ENCODE measurements at regions not wholly inside any gene's neighbourhood (a gene's known extent, or its start where the extent isn't known, plus 50 kb on each side); places are given as distances from the start of the nearest gene placed in this dataset.

- intact Hi-C loops (cut with DNase I; ENCODE audit: low total_unique reads), result no loop called here
- 72 to 82% methylated on average over 9 of the region's 9 CpGs for WGBS, 2 donors
Measured at GRCh38 chr12:115740586-115741155, 536.8 kb downstream of the MED13L start.

DNA sequence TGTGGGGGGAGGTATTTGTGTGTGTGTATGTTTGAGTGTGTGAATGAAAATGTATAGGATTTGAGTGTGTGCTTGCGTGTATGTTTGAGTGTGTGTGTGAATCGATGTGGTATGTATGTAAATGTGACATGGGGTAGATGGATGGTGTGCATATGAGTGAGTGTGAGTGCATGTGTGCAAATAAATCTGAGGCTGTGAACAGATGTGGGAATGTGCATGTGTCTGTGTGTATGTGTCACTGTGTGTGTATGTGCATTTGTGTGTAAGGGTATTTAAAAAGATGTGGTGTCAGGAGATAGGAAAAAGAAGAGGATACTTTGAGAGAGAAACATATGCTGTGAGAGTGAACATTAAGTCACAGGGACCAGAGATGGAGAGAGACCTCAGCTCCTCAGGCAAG is 539.6 kb downstream of the MED13L start:
- WGBS, 2 donors, result 85 to 90% methylated on average over 2 of the region's 2 CpGs
- no peak for TF ChIP-seq POLR2A (IDR thresholded peaks at IDR 0.05)
- TF ChIP-seq, protein P1, sequence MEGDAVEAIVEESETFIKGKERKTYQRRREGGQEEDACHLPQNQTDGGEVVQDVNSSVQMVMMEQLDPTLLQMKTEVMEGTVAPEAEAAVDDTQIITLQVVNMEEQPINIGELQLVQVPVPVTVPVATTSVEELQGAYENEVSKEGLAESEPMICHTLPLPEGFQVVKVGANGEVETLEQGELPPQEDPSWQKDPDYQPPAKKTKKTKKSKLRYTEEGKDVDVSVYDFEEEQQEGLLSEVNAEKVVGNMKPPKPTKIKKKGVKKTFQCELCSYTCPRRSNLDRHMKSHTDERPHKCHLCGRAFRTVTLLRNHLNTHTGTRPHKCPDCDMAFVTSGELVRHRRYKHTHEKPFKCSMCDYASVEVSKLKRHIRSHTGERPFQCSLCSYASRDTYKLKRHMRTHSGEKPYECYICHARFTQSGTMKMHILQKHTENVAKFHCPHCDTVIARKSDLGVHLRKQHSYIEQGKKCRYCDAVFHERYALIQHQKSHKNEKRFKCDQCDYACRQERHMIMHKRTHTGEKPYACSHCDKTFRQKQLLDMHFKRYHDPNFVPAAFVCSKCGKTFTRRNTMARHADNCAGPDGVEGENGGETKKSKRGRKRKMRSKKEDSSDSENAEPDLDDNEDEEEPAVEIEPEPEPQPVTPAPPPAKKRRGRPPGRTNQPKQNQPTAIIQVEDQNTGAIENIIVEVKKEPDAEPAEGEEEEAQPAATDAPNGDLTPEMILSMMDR (IDR thresholded peaks at IDR 0.05), result no peak
- H3K4me3 ChIP-seq (ENCODE audit: low read depth, poor library complexity, severe bottlenecking), result no peak overlapping the region
- intact Hi-C loops (cut with DNase I; ENCODE audit: low total_unique reads), result no loop called here
- DNase-seq (ENCODE audit: low spot score in 2 of 2), result no peak

More at GRCh38 chr12:115740586-115741155, 536.8 kb downstream of the MED13L start:
- TF ChIP-seq POLR2A (IDR thresholded peaks at IDR 0.05), result no peak
- TF ChIP-seq, protein P1 (IDR thresholded peaks at IDR 0.05), result no peak
- H3K4me3 ChIP-seq (ENCODE audit: low read depth, poor library complexity, severe bottlenecking), result no peak overlapping the region
- DNase-seq (ENCODE audit: low spot score in 2 of 2), result no peak

- no peak overlapping the region for H3K4me3 ChIP-seq (ENCODE audit: low read depth, poor library complexity, severe bottlenecking)
- TF ChIP-seq, protein P1 (IDR thresholded peaks at IDR 0.05), result no peak
- no peak for TF ChIP-seq POLR2A (IDR thresholded peaks at IDR 0.05)
- WGBS, 2 donors, result 96 to 97% methylated on average over 3 of the region's 3 CpGs
- intact Hi-C loops (cut with DNase I; ENCODE audit: low total_unique reads), result no loop called here
- no peak for DNase-seq (ENCODE audit: low spot score in 2 of 2)
Measured at GRCh38 chr12:115736360-115736759, 541.1 kb downstream of the MED13L start.

- intact Hi-C loops (cut with DNase I; ENCODE audit: low total_unique reads), result no loop called here
Measured at GRCh38 chr12:115730975-115731541, 546.4 kb downstream of the MED13L start.

DNA sequence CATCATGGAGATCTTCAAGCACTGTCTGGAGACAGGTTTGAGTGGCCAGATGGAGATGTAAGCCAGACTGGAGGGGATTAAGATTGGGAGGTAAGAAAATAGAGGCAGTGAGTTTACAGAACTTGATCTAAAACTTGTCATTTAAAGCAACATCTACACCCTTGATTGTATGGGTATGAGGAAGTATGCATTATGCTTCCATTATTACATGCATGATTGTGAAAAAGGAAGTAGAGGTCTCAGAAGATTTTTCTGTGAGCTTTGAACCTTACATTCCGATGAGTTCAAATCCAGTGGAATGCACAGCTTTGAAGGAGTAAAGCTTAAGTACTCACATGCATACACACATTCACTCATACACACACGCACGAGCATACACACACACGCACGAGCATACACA is 550.8 kb downstream of the MED13L start:
- 75 to 77% methylated on average over 5 of the region's 5 CpGs for WGBS, 2 donors
- intact Hi-C loops (cut with DNase I; ENCODE audit: low total_unique reads), result no loop called here
- DNase-seq (ENCODE audit: low spot score in 2 of 2), result no peak
- H3K4me3 ChIP-seq (ENCODE audit: low read depth, poor library complexity, severe bottlenecking), result no peak overlapping the region
- TF ChIP-seq, protein P1 (IDR thresholded peaks at IDR 0.05), result no peak
- no peak for TF ChIP-seq POLR2A (IDR thresholded peaks at IDR 0.05)

More at GRCh38 chr12:115730975-115731541, 546.4 kb downstream of the MED13L start:
- 63 to 70% methylated on average over 4 of the region's 4 CpGs for WGBS, 2 donors
- H3K4me3 ChIP-seq (ENCODE audit: low read depth, poor library complexity, severe bottlenecking), result no peak overlapping the region
- no peak for DNase-seq (ENCODE audit: low spot score in 2 of 2)
- no peak for TF ChIP-seq POLR2A (IDR thresholded peaks at IDR 0.05)
- TF ChIP-seq, protein P1 (IDR thresholded peaks at IDR 0.05), result no peak

DNA sequence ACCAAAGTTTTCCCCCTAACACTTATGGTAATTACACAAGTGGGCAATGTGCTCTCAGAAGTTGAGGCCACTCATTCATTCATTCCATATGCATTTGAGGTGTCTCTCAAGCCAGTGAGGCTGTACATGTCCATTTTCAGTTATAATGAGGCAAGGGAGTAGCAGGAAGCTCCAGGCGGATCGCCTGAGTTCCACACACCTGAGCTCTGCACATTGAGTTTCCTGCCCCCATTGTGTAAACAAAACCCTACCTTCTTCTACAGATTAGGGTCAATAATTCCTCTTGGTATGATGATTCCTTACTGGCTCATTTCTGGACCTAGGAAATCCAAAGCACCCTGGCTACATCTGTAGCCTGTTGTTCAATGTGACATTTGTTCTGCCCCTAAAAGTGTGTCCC is 555.3 kb downstream of the MED13L start:
- intact Hi-C loops (cut with DNase I; ENCODE audit: low total_unique reads), result no loop called here
- TF ChIP-seq, protein P1 (IDR thresholded peaks at IDR 0.05), result no peak
- TF ChIP-seq POLR2A (IDR thresholded peaks at IDR 0.05), result no peak
- no peak for DNase-seq (ENCODE audit: low spot score in 2 of 2)
- no peak overlapping the region for H3K4me3 ChIP-seq (ENCODE audit: low read depth, poor library complexity, severe bottlenecking)
- WGBS, 2 donors, result 89 to 90% methylated on average over 2 of the region's 2 CpGs

Data from lower leg skin (tissue), 4 donors.